ENCODE measurements at regions not wholly inside any gene's neighbourhood (a gene's known extent, or its start where the extent isn't known, plus 50 kb on each side); places are given as distances from the start of the nearest gene placed in this dataset.

- Histone ChIP-seq H3K4me1 (no peaks in the 10 kb centered on the region), H3K4me2 (ENCODE audit: low read length) (no peak overlapping the region), H3K9ac (no peak overlapping the region), H2AFZ (no peak overlapping the region), H3K36me3 (ENCODE audit: control insufficient read depth, insufficient read depth, low read length) (no peaks in the 10 kb centered on the region), H3K4me3 (ENCODE audit: low read depth, low read length) (no peak overlapping the region), H3K27me3 (ENCODE audit: control insufficient read depth, insufficient read depth, low read length) (no peaks in the 10 kb centered on the region), H3K27ac (no peak overlapping the region), H3K9me3 (ENCODE audit: control insufficient read depth, low read length) (no peaks in the 10 kb centered on the region), H3K79me2 (no peaks in the 10 kb centered on the region)
- no peak for TF ChIP-seq CTCF (IDR thresholded peaks at IDR 0.05)
Observed at GRCh38 chr2:14125624-14126293, 506.8 kb upstream of the LRATD1 start.

DNA sequence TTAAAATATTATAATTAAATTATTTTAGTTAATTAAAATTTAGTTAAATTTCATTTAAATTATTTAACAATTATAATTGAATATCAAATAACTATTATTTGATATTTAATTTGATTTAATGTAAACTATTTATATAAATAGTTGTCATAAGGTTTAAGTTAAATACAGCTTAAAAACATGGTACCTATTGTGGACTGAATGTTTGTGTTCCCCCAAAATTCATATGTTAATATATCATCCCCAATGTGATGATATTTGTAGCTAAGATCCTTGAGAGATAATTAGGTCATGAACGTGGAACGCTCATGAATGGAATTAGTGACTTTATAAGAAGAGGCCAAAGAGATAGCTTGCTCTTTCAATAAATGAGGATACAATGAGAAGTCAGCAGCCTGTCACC is 505.7 kb upstream of the LRATD1 start:
- H3K4me3 ChIP-seq (ENCODE audit: low read depth, low read length) = no peak overlapping the region
- no peaks in the 10 kb centered on the region for H3K79me2 ChIP-seq
- no peak overlapping the region for H3K9ac ChIP-seq
- H3K36me3 ChIP-seq (ENCODE audit: control insufficient read depth, insufficient read depth, low read length) = no peaks in the 10 kb centered on the region
- H2AFZ ChIP-seq = no peak overlapping the region
- no peaks in the 10 kb centered on the region for H3K27me3 ChIP-seq (ENCODE audit: control insufficient read depth, insufficient read depth, low read length)
- H3K4me1 ChIP-seq = no peaks in the 10 kb centered on the region
- H3K4me2 ChIP-seq (ENCODE audit: low read length) = no peak overlapping the region
- no peak overlapping the region for H3K27ac ChIP-seq
- no peak for TF ChIP-seq CTCF (IDR thresholded peaks at IDR 0.05)
- no peaks in the 10 kb centered on the region for H3K9me3 ChIP-seq (ENCODE audit: control insufficient read depth, low read length)

DNA sequence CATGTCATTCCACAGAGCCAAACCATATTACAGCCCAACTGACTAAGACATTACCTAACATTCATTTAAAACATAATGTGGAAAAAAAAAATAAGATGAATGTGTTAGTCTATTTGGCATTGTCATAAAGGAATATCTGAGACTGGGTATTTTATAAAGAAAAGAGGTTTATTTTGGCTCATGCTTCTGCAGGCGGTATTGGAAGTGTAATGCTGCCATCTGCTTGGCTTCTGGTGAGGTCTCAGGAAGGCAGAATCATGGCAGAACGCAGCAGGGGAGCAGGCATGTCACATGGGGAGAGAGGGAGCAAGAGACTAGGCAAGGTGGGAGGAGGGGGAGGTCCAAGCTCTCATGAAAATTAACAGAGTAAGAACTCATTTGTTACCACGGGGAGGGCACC is 504.8 kb upstream of the LRATD1 start:
- H3K9me3 ChIP-seq (ENCODE audit: control insufficient read depth, low read length) = no peaks in the 10 kb centered on the region

DNA sequence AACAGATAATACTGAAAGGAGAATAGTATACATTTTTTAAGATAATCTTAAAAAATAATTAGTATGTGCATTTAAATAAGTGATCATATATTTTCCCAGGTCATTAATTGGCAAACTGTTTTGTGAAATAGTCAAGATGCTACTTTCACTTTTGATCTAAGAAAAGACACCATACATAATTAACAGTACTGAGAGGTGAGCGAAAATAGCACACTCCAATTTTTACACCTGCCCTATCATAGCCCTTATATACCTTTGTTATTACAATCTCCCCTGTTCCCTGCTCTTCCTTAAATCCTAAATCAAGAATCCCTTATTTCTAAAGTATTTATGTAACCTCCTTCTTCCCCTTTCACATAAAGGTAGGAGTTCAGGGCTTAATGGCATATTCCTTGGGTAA is 500.1 kb upstream of the LRATD1 start:
- Histone ChIP-seq H3K27ac (no peak overlapping the region), H3K4me2 (ENCODE audit: low read length) (no peak overlapping the region), H2AFZ (no peak overlapping the region), H3K36me3 (ENCODE audit: control insufficient read depth, insufficient read depth, low read length) (no peaks in the 10 kb centered on the region), H3K9me3 (ENCODE audit: control insufficient read depth, low read length) (no peaks in the 10 kb centered on the region), H3K79me2 (no peaks in the 10 kb centered on the region), H3K4me3 (ENCODE audit: low read depth, low read length) (no peak overlapping the region), H3K9ac (no peak overlapping the region), H3K4me1 (no peaks in the 10 kb centered on the region), H3K27me3 (ENCODE audit: control insufficient read depth, insufficient read depth, low read length) (no peaks in the 10 kb centered on the region)
- TF ChIP-seq CTCF (IDR thresholded peaks at IDR 0.05) = no peak

More for the DNA sequence above, 504.8 kb upstream of the LRATD1 start:
- H3K9ac ChIP-seq = no peak overlapping the region
- no peak for TF ChIP-seq CTCF (IDR thresholded peaks at IDR 0.05)
- H3K36me3 ChIP-seq (ENCODE audit: control insufficient read depth, insufficient read depth, low read length) = no peaks in the 10 kb centered on the region
- no peaks in the 10 kb centered on the region for H3K79me2 ChIP-seq
- H3K27me3 ChIP-seq (ENCODE audit: control insufficient read depth, insufficient read depth, low read length) = no peaks in the 10 kb centered on the region
- H3K27ac ChIP-seq = no peak overlapping the region
- no peak overlapping the region for H3K4me3 ChIP-seq (ENCODE audit: low read depth, low read length)
- H2AFZ ChIP-seq = no peak overlapping the region
- H3K4me2 ChIP-seq (ENCODE audit: low read length) = no peak overlapping the region
- H3K4me1 ChIP-seq = no peaks in the 10 kb centered on the region

- no peaks in the 10 kb centered on the region for H3K4me1 ChIP-seq
- no peaks in the 10 kb centered on the region for H3K36me3 ChIP-seq (ENCODE audit: control insufficient read depth, insufficient read depth, low read length)
- H3K27me3 ChIP-seq (ENCODE audit: control insufficient read depth, insufficient read depth, low read length) = no peaks in the 10 kb centered on the region
- TF ChIP-seq CTCF (IDR thresholded peaks at IDR 0.05) = no peak
- H3K9ac ChIP-seq = no peak overlapping the region
- H3K27ac ChIP-seq = no peak overlapping the region
- no peak overlapping the region for H3K4me2 ChIP-seq (ENCODE audit: low read length)
- no peak overlapping the region for H3K4me3 ChIP-seq (ENCODE audit: low read depth, low read length)
- H3K79me2 ChIP-seq = no peaks in the 10 kb centered on the region
- no peaks in the 10 kb centered on the region for H3K9me3 ChIP-seq (ENCODE audit: control insufficient read depth, low read length)
- H2AFZ ChIP-seq = no peak overlapping the region
Observed at GRCh38 chr2:14134771-14135170, 497.7 kb upstream of the LRATD1 start.

Data from parathyroid adenoma (tissue), 2 donors.